ENCODE measurements at regions not wholly inside any gene's neighbourhood (a gene's known extent, or its start where the extent isn't known, plus 50 kb on each side); places are given as distances from the start of the nearest gene placed in this dataset.

DNA sequence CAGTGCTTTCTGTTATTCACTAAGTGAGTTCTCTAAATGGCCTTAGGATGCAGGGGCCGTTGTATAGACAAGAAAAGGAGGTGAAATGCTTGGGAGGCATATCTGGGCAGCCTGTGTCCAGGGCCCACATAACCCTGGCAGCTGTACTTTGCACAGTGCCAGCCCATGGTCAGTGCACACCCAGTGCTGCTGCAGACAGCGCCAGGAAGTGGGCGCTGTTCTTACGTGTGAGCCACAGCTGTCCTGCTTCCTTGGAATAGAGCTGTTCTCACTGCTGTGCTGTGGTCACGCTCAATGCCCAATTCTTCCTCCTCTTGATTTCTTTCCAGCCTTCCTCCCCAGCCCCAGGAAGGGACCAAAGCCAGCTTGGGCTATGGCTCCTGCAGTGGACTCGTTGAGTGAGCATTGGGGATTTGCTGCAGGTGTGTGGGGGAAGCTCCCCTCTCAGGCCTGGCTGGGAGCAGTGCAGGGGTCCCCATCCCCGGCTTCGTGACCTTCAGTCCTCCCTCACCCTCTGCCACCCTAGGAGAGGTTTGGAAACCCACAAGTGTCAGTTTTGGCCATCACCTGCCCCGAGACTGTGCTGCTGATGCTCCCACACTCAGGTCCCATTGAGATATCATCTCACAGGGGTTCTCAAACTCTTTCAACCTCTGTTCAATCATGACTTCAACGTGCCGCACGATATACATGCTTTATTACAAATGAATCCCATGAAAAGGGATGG lies 246.8 kb upstream of the EXOC2 start:
- ChIA-PET POLR2A (interaction anchor here (0.5 kb wide), 1 partner anchor 1817 kb away, joined by 3 read pairs; no protein-coding TSS in a partner anchor), CTCF (interaction anchor here (0.5 kb wide), 1 partner anchor 438 kb away, joined by 3 read pairs; no protein-coding TSS in a partner anchor)
- no peak for TF ChIP-seq ZNF263 (CRISPR knock-in tag; IDR thresholded peaks at IDR 0.05; ENCODE audit: low read depth)
- no peak for TF ChIP-seq ZNF219 (CRISPR knock-in tag; IDR thresholded peaks at IDR 0.05; ENCODE audit: borderline replicate concordance)
- no peak for TF ChIP-seq AFF4 (CRISPR knock-in tag; IDR thresholded peaks at IDR 0.05; ENCODE audit: borderline replicate concordance)
- no peak for TF ChIP-seq ETV6 (CRISPR knock-in tag; IDR thresholded peaks at IDR 0.05)
- TF ChIP-seq ATF2 (CRISPR knock-in tag; IDR thresholded peaks at IDR 0.05; ENCODE audit: borderline replicate concordance, low read depth) = no peak
- no peak for TF ChIP-seq SMAD4 (CRISPR knock-in tag; IDR thresholded peaks at IDR 0.05)
- TF ChIP-seq, protein P1, sequence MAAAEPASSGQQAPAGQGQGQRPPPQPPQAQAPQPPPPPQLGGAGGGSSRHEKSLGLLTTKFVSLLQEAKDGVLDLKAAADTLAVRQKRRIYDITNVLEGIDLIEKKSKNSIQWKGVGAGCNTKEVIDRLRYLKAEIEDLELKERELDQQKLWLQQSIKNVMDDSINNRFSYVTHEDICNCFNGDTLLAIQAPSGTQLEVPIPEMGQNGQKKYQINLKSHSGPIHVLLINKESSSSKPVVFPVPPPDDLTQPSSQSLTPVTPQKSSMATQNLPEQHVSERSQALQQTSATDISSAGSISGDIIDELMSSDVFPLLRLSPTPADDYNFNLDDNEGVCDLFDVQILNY (CRISPR knock-in tag; IDR thresholded peaks at IDR 0.05) = no peak
- TF ChIP-seq GRHL2 (CRISPR knock-in tag; IDR thresholded peaks at IDR 0.05; ENCODE audit: insufficient replicate concordance, severe bottlenecking) = no peak
- TF ChIP-seq, protein P2, sequence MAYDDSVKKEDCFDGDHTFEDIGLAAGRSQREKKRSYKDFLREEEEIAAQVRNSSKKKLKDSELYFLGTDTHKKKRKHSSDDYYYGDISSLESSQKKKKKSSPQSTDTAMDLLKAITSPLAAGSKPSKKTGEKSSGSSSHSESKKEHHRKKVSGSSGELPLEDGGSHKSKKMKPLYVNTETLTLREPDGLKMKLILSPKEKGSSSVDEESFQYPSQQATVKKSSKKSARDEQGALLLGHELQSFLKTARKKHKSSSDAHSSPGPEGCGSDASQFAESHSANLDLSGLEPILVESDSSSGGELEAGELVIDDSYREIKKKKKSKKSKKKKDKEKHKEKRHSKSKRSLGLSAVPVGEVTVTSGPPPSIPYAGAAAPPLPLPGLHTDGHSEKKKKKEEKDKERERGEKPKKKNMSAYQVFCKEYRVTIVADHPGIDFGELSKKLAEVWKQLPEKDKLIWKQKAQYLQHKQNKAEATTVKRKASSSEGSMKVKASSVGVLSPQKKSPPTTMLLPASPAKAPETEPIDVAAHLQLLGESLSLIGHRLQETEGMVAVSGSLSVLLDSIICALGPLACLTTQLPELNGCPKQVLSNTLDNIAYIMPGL (CRISPR knock-in tag; IDR thresholded peaks at IDR 0.05) = no peak
- TF ChIP-seq MXD4 (CRISPR knock-in tag; IDR thresholded peaks at IDR 0.05; ENCODE audit: borderline replicate concordance) = no peak
- no peak for TF ChIP-seq ELF4 (CRISPR knock-in tag; IDR thresholded peaks at IDR 0.05; ENCODE audit: low read depth)
- TF ChIP-seq ARID4B (CRISPR knock-in tag; IDR thresholded peaks at IDR 0.05; ENCODE audit: borderline replicate concordance) = no peak
- no peak for TF ChIP-seq ZNF532 (CRISPR knock-in tag; IDR thresholded peaks at IDR 0.05; ENCODE audit: borderline replicate concordance)
- TF ChIP-seq MYBL2 (CRISPR knock-in tag; IDR thresholded peaks at IDR 0.05) = no peak
- H3K4me1 Mint-ChIP-seq = peaks cover 25% of the 10 kb centered on the region
- H3K27ac Mint-ChIP-seq = no peak overlapping the region
- H3K9me3 Mint-ChIP-seq = peaks cover 21% of the 10 kb centered on the region
- peaks cover 30% of the 10 kb centered on the region for H3K27me3 Mint-ChIP-seq (ENCODE audit: low read depth)
- H3K36me3 Mint-ChIP-seq = peaks cover 12% of the 10 kb centered on the region
- no peak overlapping the region for H3K4me3 Mint-ChIP-seq
- no peak for ATAC-seq
- no peak for DNase-seq (ENCODE audit: low spot score)
